ENCODE measurements at regions not wholly inside any gene's neighbourhood (a gene's known extent, or its start where the extent isn't known, plus 50 kb on each side); places are given as distances from the start of the nearest gene placed in this dataset.

DNA sequence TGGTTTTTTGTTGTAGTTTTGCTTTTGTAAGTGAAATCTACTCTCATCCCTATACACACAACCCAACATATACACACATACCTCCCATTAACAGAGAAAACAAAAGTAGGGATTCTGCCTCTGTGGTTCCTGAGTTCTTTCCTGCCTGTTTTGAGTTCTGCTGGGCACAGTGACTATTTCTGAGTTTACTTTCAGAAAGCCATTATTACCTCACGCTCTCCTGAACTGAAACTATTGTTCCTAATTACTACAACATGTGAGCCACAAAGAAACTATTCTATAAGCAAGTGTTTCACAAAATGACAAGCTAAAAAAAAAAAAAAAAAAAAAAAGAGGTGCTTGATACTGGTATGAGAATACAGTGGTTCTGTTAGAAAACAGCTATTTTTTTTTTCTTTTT, 110.9 kb downstream of the ALG10B start:
- TF ChIP-seq CTCF (IDR thresholded peaks at IDR 0.05; ENCODE audit: poor library complexity) (no peak), EZH2 (IDR thresholded peaks at IDR 0.05; ENCODE audit: borderline replicate concordance) (no peak)
